H9 (cell line): ENCODE measurements at regions not wholly inside any gene's neighbourhood (a gene's known extent, or its start where the extent isn't known, plus 50 kb on each side); places are given as distances from the start of the nearest gene placed in this dataset.

ENCODE experiments used
- DNase-seq: peaks from one replicate; pipeline ENCODE4 v3.0.0-alpha.2; 2017
- H2AFZ ChIP-seq: one replicate; pipeline ENCODE4 v1.6.1; 2013; ENCODE audit warnings: mild to moderate bottlenecking, low read length, control low read depth, moderate library complexity
- H2AK5ac ChIP-seq: 2 replicates; pipeline ENCODE4 v1.6.1; 2013; ENCODE audit warnings: low read length, control low read depth, mixed read lengths; ENCODE audit not compliant: insufficient read length
- H2BK120ac ChIP-seq: one replicate; pipeline ENCODE4 v1.6.1; 2013; ENCODE audit warnings: low read depth, mild to moderate bottlenecking, low read length, control low read depth, inconsistent platforms; ENCODE audit not compliant: poor library complexity, severe bottlenecking
- H2BK12ac ChIP-seq: 2 replicates; pipeline ENCODE4 v1.6.1; 2013; ENCODE audit warnings: low read length, control low read depth, mixed read lengths, low read depth; ENCODE audit not compliant: insufficient read length
- H2BK15ac ChIP-seq: 2 replicates; pipeline ENCODE4 v1.6.1; 2013; ENCODE audit warnings: low read depth, low read length, control low read depth
- H2BK20ac ChIP-seq: one replicate; pipeline ENCODE4 v1.6.1; 2013; ENCODE audit warnings: low read depth, mild to moderate bottlenecking, low read length, control low read depth, inconsistent platforms; ENCODE audit not compliant: poor library complexity, severe bottlenecking
- H2BK5ac ChIP-seq: 2 replicates; pipeline ENCODE4 v1.6.1; 2013; ENCODE audit warnings: low read length, control low read depth, mixed read lengths; ENCODE audit not compliant: insufficient read length
- H3K14ac ChIP-seq: 2 replicates; pipeline ENCODE4 v1.6.1; 2013; ENCODE audit warnings: low read length, control low read depth; ENCODE audit not compliant: insufficient read depth
- H3K18ac ChIP-seq: 2 replicates; pipeline ENCODE4 v1.6.1; 2013; ENCODE audit warnings: low read depth, mild to moderate bottlenecking, mixed read lengths, low read length, control low read depth; ENCODE audit not compliant: insufficient read length
- H3K23ac ChIP-seq: 2 replicates; pipeline ENCODE4 v1.6.1; 2013; ENCODE audit warnings: low read length, control low read depth, mixed read lengths, low read depth; ENCODE audit not compliant: insufficient read length
- H3K23me2 ChIP-seq: 2 replicates; pipeline ENCODE4 v1.6.1; 2013; ENCODE audit warnings: low read depth, mild to moderate bottlenecking, mixed read lengths, low read length, control low read depth; ENCODE audit not compliant: insufficient read length, poor library complexity, severe bottlenecking
- H3K27ac ChIP-seq: 2 replicates; pipeline ENCODE4 v1.5.1; 2013; ENCODE audit warnings: low read length, control low read depth, mixed read lengths, low read depth; ENCODE audit not compliant: insufficient read length
- H3K27me3 ChIP-seq: 2 replicates; pipeline ENCODE4 v1.6.1; 2013; ENCODE audit warnings: low read length, control low read depth, inconsistent platforms; ENCODE audit not compliant: insufficient read depth
- H3K4ac ChIP-seq: 2 replicates; pipeline ENCODE4 v1.6.1; 2013; ENCODE audit warnings: low read depth, mild to moderate bottlenecking, control low read depth, inconsistent platforms, low read length, moderate library complexity
- H3K4me1 ChIP-seq: 2 replicates; pipeline ENCODE4 v1.6.1; 2013; ENCODE audit warnings: low read length, control low read depth, inconsistent platforms; ENCODE audit not compliant: insufficient read depth
- H3K4me2 ChIP-seq: 2 replicates; pipeline ENCODE4 v1.6.1; 2013; ENCODE audit warnings: low read length, control low read depth, mixed read lengths; ENCODE audit not compliant: insufficient read length, insufficient read depth
- H3K56ac ChIP-seq: 2 replicates; pipeline ENCODE4 v1.6.1; 2013; ENCODE audit warnings: low read depth, mild to moderate bottlenecking, mixed read lengths, low read length, control low read depth; ENCODE audit not compliant: insufficient read length
- H3K79me1 ChIP-seq: 2 replicates; pipeline ENCODE4 v1.6.1; 2013; ENCODE audit warnings: low read depth, mild to moderate bottlenecking, moderate library complexity, low read length, control low read depth, inconsistent platforms; ENCODE audit not compliant: insufficient read depth, poor library complexity, severe bottlenecking
- H3K79me2 ChIP-seq: 2 replicates; pipeline ENCODE4 v1.6.1; 2013; ENCODE audit warnings: low read length, control low read depth, inconsistent platforms; ENCODE audit not compliant: insufficient read depth
- H3K9ac ChIP-seq: 2 replicates; pipeline ENCODE4 v1.6.1; 2013; ENCODE audit warnings: low read length, control low read depth, mixed read lengths; ENCODE audit not compliant: insufficient read length; ENCODE audit errors: extremely low read depth
- H3K9me3 ChIP-seq: one replicate; pipeline ENCODE4 v1.6.1; 2013; ENCODE audit warnings: low read depth, low read length, inconsistent platforms; ENCODE audit not compliant: control insufficient read depth
- H3T11ph ChIP-seq: one replicate; pipeline ENCODE4 v1.6.1; 2013; ENCODE audit warnings: mild to moderate bottlenecking, low read length, control low read depth, inconsistent platforms
- H4K20me1 ChIP-seq: one replicate; pipeline ENCODE4 v1.6.1; 2013; ENCODE audit not compliant: control insufficient read depth, insufficient read length, insufficient read depth
- H4K5ac ChIP-seq: 2 replicates; pipeline ENCODE4 v1.6.1; 2013; ENCODE audit warnings: low read depth, mild to moderate bottlenecking, mixed read lengths, low read length, control low read depth; ENCODE audit not compliant: insufficient read length
- H4K8ac ChIP-seq: replicated peaks from 2 replicates; pipeline ENCODE4 v1.6.1; 2013; ENCODE audit warnings: low read length, control low read depth, mixed read lengths, low read depth; ENCODE audit not compliant: insufficient read length
- H4K91ac ChIP-seq: 2 replicates; pipeline ENCODE4 v1.6.1; 2013; ENCODE audit warnings: low read depth, mild to moderate bottlenecking, moderate library complexity, mixed read lengths, low read length, control low read depth; ENCODE audit not compliant: insufficient read length
- H3K27ac Mint-ChIP-seq, 3 experiments: 2 replicates in 2 of 3; 3 replicates in 1 of 3; pipeline ENCODE4 v1.8.0; 2020 to 2021; ENCODE audit warnings: mixed read lengths in 3 of 3, mild to moderate bottlenecking in 1 of 3, moderate library complexity in 1 of 3
- H3K27me3 Mint-ChIP-seq: 2 replicates; pipeline ENCODE4 v1.8.0; 2021; ENCODE audit warnings: low read depth, mild to moderate bottlenecking, moderate library complexity, mixed read lengths
- H3K36me3 Mint-ChIP-seq, 3 experiments: 2 replicates in 2 of 3; 3 replicates in 1 of 3; pipeline ENCODE4 v1.8.0; 2020 to 2021; ENCODE audit warnings: low read depth in 3 of 3, mixed read lengths in 3 of 3; ENCODE audit not compliant: insufficient read depth in 1 of 3
- H3K4me1 Mint-ChIP-seq, 2 experiments: 2 replicates each; pipeline ENCODE4 v1.8.0; 2020; ENCODE audit warnings: mixed read lengths in 2 of 2
- H3K4me3 Mint-ChIP-seq, 2 experiments: 2 replicates in 1 of 2; 3 replicates in 1 of 2; pipeline ENCODE4 v1.8.0; 2020 to 2021; ENCODE audit warnings: mild to moderate bottlenecking in 2 of 2, mixed read lengths in 2 of 2, moderate library complexity in 1 of 2
- H3K9me3 Mint-ChIP-seq, 2 experiments: 2 replicates in 1 of 2; 3 replicates in 1 of 2; pipeline ENCODE4 v1.8.0; 2020; ENCODE audit warnings: mild to moderate bottlenecking in 2 of 2, mixed read lengths in 2 of 2, moderate library complexity in 1 of 2
- CTCF ChIP-seq: fragments of 200-600 bp; sonication (generic); conservative IDR thresholded peaks from 3 replicates; pipeline ENCODE4 v1.8.0; 2021; ENCODE audit warnings: antibody characterized with exemption, mild to moderate bottlenecking

- Mint-ChIP-seq H3K9me3 (peaks cover 11 to 12% of the 10 kb centered on the region in 2 experiments; a peak in 4 of 5 replicates), H3K4me3 (no peak overlapping the region)
- H3K27ac ChIP-seq: no peak overlapping the region
Measured at GRCh38 chr13:90116121-90116520, 1231.4 kb upstream of the MIR17HG start.

More at GRCh38 chr13:90116121-90116520, 1231.4 kb upstream of the MIR17HG start:
- Histone ChIP-seq H3K23ac (no peak overlapping the region), H3K23me2 (no peaks in the 10 kb centered on the region), H2BK120ac (no peak overlapping the region), H4K5ac (no peak overlapping the region), H3T11ph (no peak overlapping the region), H2BK5ac (no peak overlapping the region), H4K20me1 (no peaks in the 10 kb centered on the region), H3K9me3 (no peaks in the 10 kb centered on the region), H3K4me2 (no peak overlapping the region), H2BK15ac (no peak overlapping the region), H3K79me1 (no peaks in the 10 kb centered on the region), H4K8ac (no peak overlapping the region), H4K91ac (no peak overlapping the region), H3K4me1 (no peaks in the 10 kb centered on the region), H3K18ac (no peak overlapping the region), H3K14ac (no peak overlapping the region), H3K4ac (no peak overlapping the region), H2BK12ac (no peak overlapping the region), H3K27me3 (no peaks in the 10 kb centered on the region), H2AK5ac (no peak overlapping the region), H3K56ac (no peak overlapping the region), H3K9ac (no peak overlapping the region), H2BK20ac (no peak overlapping the region), H2AFZ (no peak overlapping the region), H3K79me2 (no peaks in the 10 kb centered on the region)
- peaks cover 0 to 5% (median 2%) of the 10 kb centered on the region in 3 experiments; a peak in 3 of 7 replicates for H3K36me3 Mint-ChIP-seq
- TF ChIP-seq CTCF: no peak
- H3K27me3 Mint-ChIP-seq: no peaks in the 10 kb centered on the region; the same call in 1 of the 2 replicates
- DNase-seq: no peak
- no peak overlapping the region for H3K27ac Mint-ChIP-seq
- H3K4me1 Mint-ChIP-seq: peaks cover 0 to 6% of the 10 kb centered on the region in 2 experiments; a peak in 2 of 4 replicates
